HL-60 (cell line): ENCODE measurements at regions not wholly inside any gene's neighbourhood (a gene's known extent, or its start where the extent isn't known, plus 50 kb on each side); places are given as distances from the start of the nearest gene placed in this dataset.
A peak's percentile ranks its signal among the peaks of the same experiment; 100 is the strongest.

Source experiments
- DNase-seq, 2 experiments: peaks; one replicate each; pipeline ENCODE4 v3.0.0-alpha.2; 2010 to 2020; ENCODE audit warnings: low read depth in 1 of 2, low spot score in 1 of 2
- H3K27ac ChIP-seq: fragments of 250-450 bp; sonication (Bioruptor Pico); replicated peaks from 2 replicates; pipeline ENCODE4 v1.5.1; 2020; ENCODE audit warnings: mild to moderate bottlenecking, moderate library complexity
- H3K27me3 ChIP-seq: fragments of 250-450 bp; sonication (Bioruptor Pico); 2 replicates; pipeline ENCODE4 v1.5.1; 2021; ENCODE audit warnings: mild to moderate bottlenecking, moderate library complexity; ENCODE audit not compliant: insufficient read depth, poor library complexity, severe bottlenecking
- H3K4me3 ChIP-seq: replicated peaks from 2 replicates; pipeline ENCODE4 v1.5.1; 2011; ENCODE audit warnings: mild to moderate bottlenecking, control low read depth, low read length; ENCODE audit not compliant: insufficient read depth
- CTCF ChIP-seq: IDR thresholded peaks from one replicate; pipeline ENCODE4 v1.5.1; 2011; ENCODE audit warnings: low read length, control low read depth, inconsistent platforms; ENCODE audit not compliant: insufficient read depth
- GABPA ChIP-seq: IDR thresholded peaks from 2 replicates; pipeline ENCODE4 v1.6.1; 2012; ENCODE audit warnings: low read depth
- POLR2AphosphoS5 ChIP-seq: IDR thresholded peaks from 2 replicates; pipeline ENCODE4 v1.6.1; 2012; ENCODE audit warnings: low read depth
- REST ChIP-seq: IDR thresholded peaks from 2 replicates; pipeline ENCODE4 v1.6.1; 2012; ENCODE audit warnings: low read depth; ENCODE audit not compliant: insufficient replicate concordance
- SPI1 ChIP-seq: IDR thresholded peaks from 2 replicates; pipeline ENCODE4 v1.6.1; 2012; ENCODE audit warnings: low read depth, mild to moderate bottlenecking, borderline replicate concordance

GRCh38 chr9:3087697-3088096, 243.8 kb upstream of the PUM3 start:
- no peak overlapping the region for H3K4me3 ChIP-seq
- H3K27ac ChIP-seq: no peak overlapping the region
- DNase-seq: no peak
- peaks cover 2% of the 10 kb centered on the region for H3K27me3 ChIP-seq
- no peak for TF ChIP-seq CTCF
- TF ChIP-seq SPI1: no peak
- TF ChIP-seq REST: no peak
- TF ChIP-seq GABPA: no peak
- TF ChIP-seq POLR2AphosphoS5: no peak

DNA sequence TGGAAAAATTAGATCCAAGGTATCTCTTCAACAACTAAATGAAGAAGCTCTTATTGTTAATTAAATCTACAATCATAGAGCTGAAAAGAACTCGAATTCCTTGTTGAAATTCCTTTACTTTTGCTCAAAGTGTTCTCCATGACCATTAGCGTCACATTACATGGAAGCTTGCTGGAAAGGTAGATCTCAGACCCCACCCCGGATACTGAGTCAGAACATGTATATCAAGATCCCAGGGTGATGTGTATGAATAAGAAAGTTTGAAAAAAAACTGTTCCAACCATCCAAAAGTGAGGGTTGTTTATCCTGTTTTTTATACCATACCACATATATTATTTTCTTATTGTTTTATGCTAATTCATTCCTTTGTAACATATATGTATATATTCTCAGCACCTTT, 237.1 kb upstream of the PUM3 start:
- Histone ChIP-seq H3K27me3 (peaks cover 2% of the 10 kb centered on the region), H3K27ac (no peak overlapping the region), H3K4me3 (no peak overlapping the region)
- TF ChIP-seq SPI1 (no peak), REST (no peak), GABPA (no peak), POLR2AphosphoS5 (no peak), CTCF (no peak)
- no peak for DNase-seq

DNA sequence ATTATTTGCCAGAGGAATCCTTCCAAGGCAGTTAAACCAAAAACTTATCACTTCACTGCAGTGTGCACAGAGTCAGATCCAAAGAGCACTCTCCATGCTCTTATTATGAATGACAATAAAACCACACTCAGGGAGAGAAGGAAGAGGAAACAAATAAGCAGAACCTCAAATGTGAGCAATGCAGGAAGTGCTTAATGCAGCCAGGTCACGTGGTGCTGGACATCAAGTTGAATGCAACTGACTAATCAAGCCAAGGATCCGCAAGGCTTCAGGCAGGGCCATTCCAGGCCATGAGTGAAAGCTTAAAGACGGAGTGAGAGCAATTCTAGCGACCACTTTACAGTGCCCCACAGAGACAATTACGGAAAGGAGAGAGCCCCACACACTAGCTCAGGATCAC, 230.4 kb upstream of the PUM3 start:
- DNase-seq: peak in 1 of 2 experiments; percentile 50
- TF ChIP-seq SPI1 (peak; percentile 42; the same call in 1 of the 2 replicates), CTCF (no peak)
- Histone ChIP-seq H3K27me3 (no peaks in the 10 kb centered on the region), H3K27ac (no peak overlapping the region), H3K4me3 (no peak overlapping the region)

DNA sequence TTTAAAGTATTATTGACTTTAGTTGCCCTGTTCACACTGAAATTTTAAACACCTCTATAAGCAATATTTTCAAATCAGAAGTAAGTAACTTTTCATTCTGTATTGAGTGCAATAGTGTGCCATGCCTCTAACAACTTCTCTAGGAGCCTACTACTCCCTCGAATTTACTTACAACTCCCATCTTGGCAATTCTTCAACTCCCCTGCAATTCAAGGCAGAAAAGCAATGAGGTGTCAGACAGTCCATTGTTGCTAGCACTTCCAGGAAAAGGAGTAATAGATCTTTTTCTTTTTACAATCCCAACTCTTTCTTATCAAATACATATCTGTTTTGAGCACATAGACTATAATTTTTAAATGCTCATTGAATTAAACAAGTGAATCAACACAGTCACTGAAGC, 222.7 kb upstream of the PUM3 start:
- TF ChIP-seq SPI1 (no peak), REST (no peak), POLR2AphosphoS5 (no peak), GABPA (no peak), CTCF (no peak)

More for the DNA sequence above, 222.7 kb upstream of the PUM3 start:
- Histone ChIP-seq H3K27ac (no peak overlapping the region), H3K4me3 (no peak overlapping the region), H3K27me3 (no peaks in the 10 kb centered on the region)
- no peak for DNase-seq
